Glutamatergic neuron (in vitro differentiated cells): ENCODE measurements at regions not wholly inside any gene's neighbourhood (a gene's known extent, or its start where the extent isn't known, plus 50 kb on each side); places are given as distances from the start of the nearest gene placed in this dataset.

ENCODE experiments used
- DNase-seq: peaks from one replicate; pipeline ENCODE4 v3.0.0; 2022
- H3K27ac Mint-ChIP-seq: one replicate; pipeline ENCODE4 v1.8.0; 2020; ENCODE audit warnings: mild to moderate bottlenecking, mixed read lengths, inconsistent platforms; ENCODE audit not compliant: unreplicated experiment
- H3K27me3 Mint-ChIP-seq: one replicate; pipeline ENCODE4 v1.8.0; 2020; ENCODE audit warnings: mild to moderate bottlenecking, moderate library complexity, mixed read lengths, inconsistent platforms; ENCODE audit not compliant: unreplicated experiment
- H3K36me3 Mint-ChIP-seq: one replicate; pipeline ENCODE4 v1.8.0; 2020; ENCODE audit warnings: mild to moderate bottlenecking, mixed read lengths, inconsistent platforms; ENCODE audit not compliant: unreplicated experiment
- H3K4me1 Mint-ChIP-seq: one replicate; pipeline ENCODE4 v1.8.0; 2020; ENCODE audit warnings: mild to moderate bottlenecking, low read depth, mixed read lengths, inconsistent platforms; ENCODE audit not compliant: unreplicated experiment
- H3K4me3 Mint-ChIP-seq: one replicate; pipeline ENCODE4 v1.8.0; 2020; ENCODE audit warnings: mild to moderate bottlenecking, mixed read lengths, inconsistent platforms; ENCODE audit not compliant: unreplicated experiment
- H3K9me3 Mint-ChIP-seq: one replicate; pipeline ENCODE4 v1.8.0; 2020; ENCODE audit warnings: mild to moderate bottlenecking, moderate library complexity, mixed read lengths, inconsistent platforms; ENCODE audit not compliant: unreplicated experiment
- CTCF ChIP-seq: fragments of 200-600 bp; sonication (generic); IDR thresholded peaks from one replicate; pipeline ENCODE4 v1.5.0; 2021; ENCODE audit not compliant: partially characterized antibody, unreplicated experiment

DNA sequence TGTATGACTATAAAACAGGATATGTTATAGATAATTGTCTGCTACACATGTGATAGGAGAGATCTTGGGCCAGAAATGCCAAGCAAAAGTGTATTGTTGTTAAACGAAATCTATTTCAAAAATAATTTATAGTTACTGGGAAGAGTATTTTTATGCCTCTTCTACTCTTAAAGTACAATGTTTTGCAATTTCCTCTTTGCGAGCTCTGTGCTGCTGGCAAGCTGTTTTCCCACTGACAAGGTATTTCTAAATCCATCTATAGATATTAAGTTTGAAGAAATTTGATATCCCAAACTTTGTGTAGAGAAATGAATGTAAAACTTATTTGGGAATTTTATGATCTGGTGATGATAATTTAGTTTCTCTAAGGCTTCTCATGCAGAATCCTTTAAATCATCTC lies 63.3 kb upstream of the PTGFR start:
- Mint-ChIP-seq H3K27me3 (no peaks in the 10 kb centered on the region), H3K9me3 (no peaks in the 10 kb centered on the region), H3K27ac (no peak overlapping the region), H3K4me3 (no peak overlapping the region), H3K4me1 (no peaks in the 10 kb centered on the region), H3K36me3 (no peaks in the 10 kb centered on the region)
- TF ChIP-seq CTCF: no peak
- DNase-seq: no peak

- H3K27me3 Mint-ChIP-seq: peaks cover 2% of the 10 kb centered on the region
- DNase-seq: no peak
These were observed 58.8 kb upstream of the PTGFR start for GRCh38 chr1:78432016-78432415.

GRCh38 chr1:78434351-78434750 lies 56.4 kb upstream of the PTGFR start:
- Mint-ChIP-seq H3K4me3 (no peak overlapping the region), H3K9me3 (peaks cover 3% of the 10 kb centered on the region), H3K4me1 (peaks cover 9% of the 10 kb centered on the region), H3K36me3 (peaks cover 7% of the 10 kb centered on the region), H3K27ac (peak overlapping the region; percentile 9), H3K27me3 (peaks cover 2% of the 10 kb centered on the region)
- TF ChIP-seq CTCF: no peak
- DNase-seq: no peak

More at GRCh38 chr1:78432016-78432415, 58.8 kb upstream of the PTGFR start:
- no peak overlapping the region for H3K4me3 Mint-ChIP-seq
- peaks cover 7% of the 10 kb centered on the region for H3K36me3 Mint-ChIP-seq
- peaks cover 6% of the 10 kb centered on the region for H3K4me1 Mint-ChIP-seq
- H3K27ac Mint-ChIP-seq: no peak overlapping the region
- peaks cover 3% of the 10 kb centered on the region for H3K9me3 Mint-ChIP-seq
- no peak for TF ChIP-seq CTCF

GRCh38 chr1:78436961-78437360 lies 53.8 kb upstream of the PTGFR start:
- Mint-ChIP-seq H3K27ac (no peak overlapping the region), H3K27me3 (peaks cover 2% of the 10 kb centered on the region), H3K36me3 (peaks cover 7% of the 10 kb centered on the region), H3K9me3 (peaks cover 3% of the 10 kb centered on the region), H3K4me1 (peaks cover 9% of the 10 kb centered on the region), H3K4me3 (no peak overlapping the region)
- no peak for DNase-seq
- no peak for TF ChIP-seq CTCF

DNA sequence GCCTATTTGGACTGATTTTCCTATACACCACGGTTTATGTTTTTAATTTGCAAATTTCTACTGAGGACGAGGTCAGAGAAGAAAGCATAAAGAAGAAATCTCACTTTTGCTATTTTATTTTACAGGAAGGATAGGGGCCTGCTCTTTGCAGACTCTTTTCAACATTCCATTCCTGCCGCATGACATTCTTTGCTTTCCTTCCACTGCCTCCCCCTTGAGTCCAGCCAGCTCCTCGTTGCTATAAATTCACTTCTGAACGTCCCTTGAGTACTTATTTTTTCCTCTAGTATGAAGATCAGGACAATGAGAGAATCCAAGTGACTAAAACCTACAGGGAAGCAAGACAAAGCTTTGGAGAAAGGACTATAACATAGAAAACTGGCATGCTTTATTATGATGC lies 53.4 kb upstream of the PTGFR start:
- Mint-ChIP-seq H3K4me1 (peaks cover 9% of the 10 kb centered on the region), H3K9me3 (peaks cover 3% of the 10 kb centered on the region), H3K27ac (no peak overlapping the region), H3K36me3 (peaks cover 7% of the 10 kb centered on the region), H3K27me3 (peaks cover 2% of the 10 kb centered on the region), H3K4me3 (no peak overlapping the region)
- TF ChIP-seq CTCF: no peak
- no peak for DNase-seq
